H1 (cell line): ENCODE measurements at regions not wholly inside any gene's neighbourhood (a gene's known extent, or its start where the extent isn't known, plus 50 kb on each side); places are given as distances from the start of the nearest gene placed in this dataset.

ENCODE experiments used
- CTCF ChIA-PET: fragments of 300-600 bp; sonication (Branson Sonifier 250); formaldehyde crosslinking; loops from one replicate; lab custom pipeline; 2021; ENCODE audit not compliant: partially characterized antibody; lab: Charles Lee
- POLR2A ChIA-PET: fragments of 300-600 bp; sonication (Branson Sonifier 250); formaldehyde crosslinking; loops from one replicate; lab custom pipeline; 2021; ENCODE audit warnings: inconsistent platforms; ENCODE audit not compliant: partially characterized antibody; lab: Charles Lee
- DNase-seq, 2 experiments: peaks; one replicate each; pipeline versions ENCODE4 v3.0.0 to v3.0.0-alpha.2; 2010 to 2022; ENCODE audit warnings: low spot score in 2 of 2, low read depth in 1 of 2, mixed read lengths in 1 of 2
- FAIRE-seq: peaks from 2 replicates; lab custom pipeline; 2011; peaks lifted over from hg19 to GRCh38; lab: Jason Lieb, UNC
- H2AFZ ChIP-seq: 2 replicates; pipeline ENCODE4 v1.8.1; 2012; ENCODE audit warnings: low read length, inconsistent platforms
- H2AK5ac ChIP-seq: 2 replicates; pipeline ENCODE4 v1.6.1; 2013; ENCODE audit warnings: low read depth, low read length
- H2BK120ac ChIP-seq: replicated peaks from 2 replicates; pipeline ENCODE3; 2013; ENCODE audit warnings: low read depth, low read length, inconsistent platforms
- H2BK12ac ChIP-seq: 2 replicates; pipeline ENCODE4 v1.6.1; 2013; ENCODE audit warnings: low read depth, low read length
- H2BK15ac ChIP-seq: 2 replicates; pipeline ENCODE4 v1.6.1; 2013; ENCODE audit warnings: low read length
- H2BK20ac ChIP-seq: 2 replicates; pipeline ENCODE4 v1.6.1; 2013; ENCODE audit warnings: low read length
- H2BK5ac ChIP-seq: 2 replicates; pipeline ENCODE4 v1.6.1; 2013; ENCODE audit warnings: low read depth, low read length
- H3K14ac ChIP-seq: 2 replicates; pipeline ENCODE4 v1.6.1; 2013; ENCODE audit warnings: inconsistent platforms; ENCODE audit not compliant: insufficient read length
- H3K18ac ChIP-seq: 2 replicates; pipeline ENCODE4 v1.6.1; 2013; ENCODE audit warnings: low read length; ENCODE audit errors: extremely low read depth
- H3K23ac ChIP-seq: 2 replicates; pipeline ENCODE4 v1.6.1; 2013; ENCODE audit warnings: inconsistent platforms; ENCODE audit not compliant: insufficient read length
- H3K23me2 ChIP-seq: 2 replicates; pipeline ENCODE4 v1.6.1; 2013; ENCODE audit warnings: low read depth, low read length
- H3K27ac ChIP-seq: 2 replicates; pipeline ENCODE4 v1.6.1; 2011; ENCODE audit warnings: low read depth, low read length, inconsistent platforms
- H3K27me3 ChIP-seq, 4 experiments: replicated peaks in 1 of 4; 1 replicate in 1 of 4; 2 replicates in 3 of 4; pipeline versions ENCODE4 v1.6.1 to v1.8.1; 2011 to 2013; ENCODE audit warnings: low read length in 3 of 4, mild to moderate bottlenecking in 3 of 4, inconsistent platforms in 2 of 4, mixed read lengths in 2 of 4, moderate library complexity in 1 of 4; ENCODE audit not compliant: control insufficient read depth in 3 of 4, insufficient read depth in 3 of 4; ENCODE audit errors: extremely low read depth in 1 of 4
- H3K36me3 ChIP-seq, 4 experiments: 2 replicates each; pipeline versions ENCODE4 v1.6.1 to v1.8.1; 2011 to 2013; ENCODE audit warnings: mild to moderate bottlenecking in 4 of 4, low read length in 3 of 4, moderate library complexity in 2 of 4, control low read depth in 1 of 4, inconsistent platforms in 1 of 4; ENCODE audit not compliant: insufficient read depth in 4 of 4, control insufficient read depth in 2 of 4
- H3K4ac ChIP-seq: replicated peaks from 2 replicates; pipeline ENCODE3; 2013; ENCODE audit warnings: low read length, low read depth, mixed read lengths, inconsistent platforms; ENCODE audit not compliant: insufficient read length
- H3K4me1 ChIP-seq, 4 experiments: replicated peaks in 1 of 4; 1 replicate in 1 of 4; 2 replicates in 3 of 4; pipeline versions ENCODE4 v1.6.1 to v1.8.1; 2011 to 2013; ENCODE audit warnings: low read length in 3 of 4, inconsistent platforms in 2 of 4, mixed read lengths in 1 of 4; ENCODE audit not compliant: insufficient read depth in 4 of 4, control insufficient read depth in 3 of 4
- H3K4me2 ChIP-seq, 2 experiments: 2 replicates each; pipeline versions ENCODE4 v1.6.1 to v1.8.1; 2011 to 2013; ENCODE audit warnings: low read depth in 2 of 2, low read length in 2 of 2, control low read depth in 1 of 2, inconsistent platforms in 1 of 2, mild to moderate bottlenecking in 1 of 2; ENCODE audit not compliant: insufficient read depth in 1 of 2
- H3K4me3 ChIP-seq, 4 experiments: fragments of 200-600, 300-600 bp in 1 of 4; sonication (generic), shearing (Covaris generic), sonication (Bioruptor Twin) in 1 of 4; 2 replicates each; pipeline versions ENCODE4 v1.5.1 to v1.8.1; 2011 to 2016; ENCODE audit warnings: low read length in 4 of 4, low read depth in 3 of 4, control low read depth in 2 of 4, inconsistent platforms in 2 of 4, mild to moderate bottlenecking in 2 of 4, mixed read lengths in 1 of 4, moderate library complexity in 1 of 4; ENCODE audit not compliant: insufficient read depth in 2 of 4; ENCODE audit errors: extremely low read depth in 1 of 4
- H3K56ac ChIP-seq: replicated peaks from 2 replicates; pipeline ENCODE3; 2013; ENCODE audit warnings: low read depth, mild to moderate bottlenecking, mixed read lengths, low read length, inconsistent platforms; ENCODE audit not compliant: insufficient read length
- H3K79me1 ChIP-seq: 2 replicates; pipeline ENCODE4 v1.6.1; 2013; ENCODE audit warnings: low read depth, low read length, control low read depth
- H3K79me2 ChIP-seq, 2 experiments: 2 replicates each; pipeline versions ENCODE4 v1.6.1 to v1.8.1; 2012 to 2013; ENCODE audit warnings: low read length in 2 of 2, mild to moderate bottlenecking in 2 of 2, inconsistent platforms in 1 of 2; ENCODE audit not compliant: insufficient read depth in 2 of 2, control insufficient read depth in 1 of 2
- H3K9ac ChIP-seq, 4 experiments: replicated peaks in 1 of 4; 1 replicate in 1 of 4; 2 replicates in 3 of 4; pipeline versions ENCODE4 v1.6.1 to v1.8.1; 2011 to 2013; ENCODE audit warnings: low read depth in 3 of 4, low read length in 3 of 4, control low read depth in 2 of 4, mild to moderate bottlenecking in 2 of 4, moderate library complexity in 2 of 4, inconsistent platforms in 1 of 4; ENCODE audit errors: extremely low read depth in 1 of 4
- H3K9me3 ChIP-seq, 2 experiments: 2 replicates each; pipeline versions ENCODE4 v1.6.1 to v1.8.1; 2012 to 2013; ENCODE audit warnings: mild to moderate bottlenecking in 2 of 2, moderate library complexity in 2 of 2, control low read depth in 1 of 2, inconsistent platforms in 1 of 2, low read depth in 1 of 2, low read length in 1 of 2, mixed read lengths in 1 of 2; ENCODE audit not compliant: insufficient read depth in 2 of 2
- H4K20me1 ChIP-seq, 2 experiments: replicated peaks in 1 of 2; 2 replicates each; pipeline versions ENCODE3 to v1.8.1; 2011 to 2013; ENCODE audit warnings: inconsistent platforms in 2 of 2, low read length in 2 of 2, mild to moderate bottlenecking in 1 of 2; ENCODE audit not compliant: insufficient read depth in 2 of 2, control insufficient read depth in 1 of 2
- H4K5ac ChIP-seq: 2 replicates; pipeline ENCODE4 v1.6.1; 2013; ENCODE audit warnings: low read length, low read depth, mixed read lengths, inconsistent platforms; ENCODE audit not compliant: insufficient read length
- H4K8ac ChIP-seq: 2 replicates; pipeline ENCODE4 v1.8.0; 2013; ENCODE audit warnings: mild to moderate bottlenecking, moderate library complexity, low read length, inconsistent platforms; ENCODE audit not compliant: insufficient read depth; ENCODE audit errors: extremely low read depth
- H4K91ac ChIP-seq: replicated peaks from 2 replicates; pipeline ENCODE3; 2013; ENCODE audit warnings: low read length, mixed read lengths, inconsistent platforms; ENCODE audit not compliant: insufficient read length
- BACH1 ChIP-seq: IDR thresholded peaks from 2 replicates; pipeline ENCODE4 v1.6.1; 2012; ENCODE audit warnings: low read length, improper control_type of control experiment
- CBX8 ChIP-seq: fragments of 300-800, 300-1000 bp; sonication (generic); IDR thresholded peaks from 2 replicates; pipeline ENCODE4 v1.7.1; 2016; ENCODE audit warnings: low read depth, low read length, borderline replicate concordance
- CREB1 ChIP-seq: IDR thresholded peaks from 2 replicates; pipeline ENCODE4 v1.6.1; 2012; ENCODE audit warnings: inconsistent platforms
- EP300 ChIP-seq, 2 experiments: IDR thresholded peaks; 1 replicate in 1 of 2; 2 replicates in 1 of 2; pipeline ENCODE4 v1.6.1; 2011 to 2012; ENCODE audit warnings: low read depth in 2 of 2, low read length in 2 of 2, mild to moderate bottlenecking in 2 of 2, borderline replicate concordance in 1 of 2, inconsistent platforms in 1 of 2, moderate library complexity in 1 of 2
- EZH2 ChIP-seq: fragments of 200-600 bp; sonication (generic); IDR thresholded peaks from 2 replicates; pipeline ENCODE4 v1.7.1; 2012; ENCODE audit warnings: low read depth, mild to moderate bottlenecking, moderate library complexity, low read length, inconsistent platforms; ENCODE audit not compliant: severe bottlenecking
- FOSL1 ChIP-seq: IDR thresholded peaks from 2 replicates; pipeline ENCODE4 v1.6.1; 2011; ENCODE audit warnings: mild to moderate bottlenecking, low read depth, low read length, moderate library complexity; ENCODE audit not compliant: insufficient read depth
- GABPA ChIP-seq: IDR thresholded peaks from 2 replicates; pipeline ENCODE4 v1.6.1; 2011; ENCODE audit warnings: mild to moderate bottlenecking, low read length, moderate library complexity, borderline replicate concordance; ENCODE audit not compliant: insufficient read depth
- NRF1 ChIP-seq: IDR thresholded peaks from 2 replicates; pipeline ENCODE4 v1.6.1; 2011; ENCODE audit warnings: mild to moderate bottlenecking, low read depth, low read length, improper control_type of control experiment
- PHF8 ChIP-seq: fragments of 200-600 bp; sonication (generic); conservative IDR thresholded peaks from 2 replicates; pipeline ENCODE4 v1.7.1; 2012; ENCODE audit warnings: low read depth, mild to moderate bottlenecking, inconsistent platforms, low read length, moderate library complexity
- POLR2AphosphoS5 ChIP-seq: IDR thresholded peaks from 2 replicates; pipeline ENCODE4 v1.6.1; 2011; ENCODE audit warnings: low read depth, low read length
- RAD21 ChIP-seq, 2 experiments: IDR thresholded peaks in 1 of 2; conservative IDR thresholded peaks in 1 of 2; 2 replicates each; pipeline ENCODE4 v1.6.1; 2011; ENCODE audit warnings: low read depth in 2 of 2, low read length in 2 of 2, improper control_type of control experiment in 1 of 2, inconsistent platforms in 1 of 2, mild to moderate bottlenecking in 1 of 2, moderate library complexity in 1 of 2
- RXRA ChIP-seq: IDR thresholded peaks from 2 replicates; pipeline ENCODE4 v1.6.1; 2011; ENCODE audit warnings: low read depth, mild to moderate bottlenecking, low read length, moderate library complexity; ENCODE audit not compliant: insufficient read depth
- SIX5 ChIP-seq: IDR thresholded peaks from 2 replicates; pipeline ENCODE4 v1.6.1; 2011; ENCODE audit warnings: mild to moderate bottlenecking, low read depth, low read length
- SUZ12 ChIP-seq: fragments of 200-600 bp; sonication (generic); IDR thresholded peaks from 2 replicates; pipeline ENCODE4 v1.6.1; 2012; ENCODE audit warnings: mild to moderate bottlenecking, inconsistent platforms, low read length, moderate library complexity, mixed read lengths
- ZNF274 ChIP-seq: IDR thresholded peaks from 2 replicates; pipeline ENCODE4 v1.7.0; 2012; ENCODE audit warnings: low read length, borderline replicate concordance; ENCODE audit errors: extremely low read depth
- WGBS, 2 experiments: shearing (Covaris generic) in 1 of 2; methylation state at CpG; one replicate each; pipeline versions ENCODE4 v1.1.6 to v1.1.7; 2013 to 2015; ENCODE audit warnings: low lambda C conversion rate in 2 of 2, mixed read lengths in 2 of 2, inconsistent platforms in 1 of 2, low coverage in 1 of 2, missing lambda C conversion rate in 1 of 2; ENCODE audit not compliant: insufficient replicate concordance in 2 of 2, insufficient coverage in 1 of 2, insufficient read length in 1 of 2; ENCODE audit errors: extremely low coverage in 1 of 2, missing lambda C conversion rate in 1 of 2; 5-methylcytosine and 5-hydroxymethylcytosine counted together

- Histone ChIP-seq H2AK5ac (no peak overlapping the region), H3K9ac (no peak overlapping the region), H3K36me3 (no peaks in the 10 kb centered on the region), H2AFZ (no peak overlapping the region), H4K8ac (no peak overlapping the region), H3K27me3 (no peaks in the 10 kb centered on the region), H4K5ac (no peak overlapping the region), H3K79me2 (no peaks in the 10 kb centered on the region), H2BK15ac (no peak overlapping the region), H2BK20ac (no peak overlapping the region), H2BK12ac (no peak overlapping the region), H3K4me3 (no peak overlapping the region), H4K20me1 (no peaks in the 10 kb centered on the region), H2BK5ac (no peak overlapping the region), H3K18ac (no peak overlapping the region), H3K14ac (no peak overlapping the region), H4K91ac (no peak overlapping the region), H3K4ac (no peak overlapping the region), H3K4me2 (no peak overlapping the region), H3K9me3 (no peaks in the 10 kb centered on the region), H3K4me1 (peaks cover 0 to 8% (median 2%) of the 10 kb centered on the region in 4 experiments; a peak in 3 of 7 replicates), H2BK120ac (no peak overlapping the region), H3K79me1 (no peaks in the 10 kb centered on the region), H3K27ac (no peak overlapping the region), H3K56ac (no peak overlapping the region), H3K23me2 (no peaks in the 10 kb centered on the region), H3K23ac (no peak overlapping the region)
- 70% methylated on average over 1 of the region's 1 CpG; no CpG with 5 or more reads in 1 of the 2 experiments for WGBS, 2 experiments
- ChIA-PET POLR2A (no interaction called here), CTCF (no interaction called here)
- FAIRE-seq, result no peak
- DNase-seq, result no peak
- TF ChIP-seq RXRA (no peak), EP300 (IDR thresholded peaks at IDR 0.05; ENCODE audit: borderline replicate concordance in 1 of 2, low read depth in 2 of 2, low read length in 2 of 2) (no peak), CBX8 (no peak), RAD21 (IDR thresholded peaks at IDR 0.05 in 1 of 2, conservative IDR thresholded peaks at IDR 0.05 in 1 of 2; ENCODE audit: low read depth in 2 of 2, low read length in 2 of 2) (no peak), PHF8 (no peak), BACH1 (no peak), CREB1 (no peak), SUZ12 (no peak), POLR2AphosphoS5 (no peak), GABPA (no peak), EZH2 (no peak), NRF1 (no peak), FOSL1 (no peak), ZNF274 (no peak), SIX5 (no peak)
Observed at GRCh38 chr13:50104493-50104892, 89.2 kb downstream of the KCNRG start.
